ENCODE measurements at regions not wholly inside any gene's neighbourhood (a gene's known extent, or its start where the extent isn't known, plus 50 kb on each side); places are given as distances from the start of the nearest gene placed in this dataset.

DNA sequence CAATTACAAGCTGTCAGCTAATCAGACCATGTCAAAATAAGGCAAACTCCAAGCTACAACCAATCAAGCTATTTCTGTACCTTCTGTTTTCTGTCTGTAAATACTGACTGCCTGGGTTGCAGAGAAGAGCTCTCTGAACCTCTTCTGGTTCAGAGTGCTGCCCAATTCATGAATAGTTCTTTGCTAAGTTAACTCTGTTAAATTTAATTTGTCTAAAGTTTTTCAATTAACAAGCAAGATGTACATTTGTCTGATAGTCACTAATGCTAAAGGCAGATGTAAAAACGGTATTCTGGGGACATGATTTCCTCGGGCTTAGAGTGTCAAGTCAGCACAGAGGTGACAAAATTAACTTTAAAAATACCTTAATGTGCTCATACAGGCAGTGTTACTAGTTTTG is 408.3 kb upstream of the CLINT1 start:
- Histone ChIP-seq H3K9ac (ENCODE audit: low read depth, low read length) (no peak overlapping the region), H3K27me3 (ENCODE audit: insufficient read depth, low read length, poor library complexity) (no peaks in the 10 kb centered on the region), H3K79me2 (ENCODE audit: insufficient read depth, low read length) (no peaks in the 10 kb centered on the region), H3K9me3 (ENCODE audit: insufficient read depth, low read length, severe bottlenecking) (peaks cover 21% of the 10 kb centered on the region), H3K4me1 (ENCODE audit: insufficient read depth, low read length) (peaks cover 29% of the 10 kb centered on the region), H3K4me2 (ENCODE audit: insufficient read depth, low read length) (no peak overlapping the region), H3K27ac (ENCODE audit: low read length) (no peak overlapping the region), H4K20me1 (ENCODE audit: insufficient read depth, low read length) (no peaks in the 10 kb centered on the region), H3K36me3 (ENCODE audit: insufficient read depth, low read length) (0 out of 2 replicates have a peak, but pooled peaks cover 4% of the 10 kb centered on the region), H2AFZ (ENCODE audit: low read depth, low read length) (no peak overlapping the region), H3K4me3 (ENCODE audit: low read depth in 1 of 2, low read length in 2 of 2) (no peak overlapping the region)
- ATAC-seq (ENCODE audit: insufficient read depth, low read depth) (no peak), DNase-seq (no peak)
- TF ChIP-seq, protein P1, sequence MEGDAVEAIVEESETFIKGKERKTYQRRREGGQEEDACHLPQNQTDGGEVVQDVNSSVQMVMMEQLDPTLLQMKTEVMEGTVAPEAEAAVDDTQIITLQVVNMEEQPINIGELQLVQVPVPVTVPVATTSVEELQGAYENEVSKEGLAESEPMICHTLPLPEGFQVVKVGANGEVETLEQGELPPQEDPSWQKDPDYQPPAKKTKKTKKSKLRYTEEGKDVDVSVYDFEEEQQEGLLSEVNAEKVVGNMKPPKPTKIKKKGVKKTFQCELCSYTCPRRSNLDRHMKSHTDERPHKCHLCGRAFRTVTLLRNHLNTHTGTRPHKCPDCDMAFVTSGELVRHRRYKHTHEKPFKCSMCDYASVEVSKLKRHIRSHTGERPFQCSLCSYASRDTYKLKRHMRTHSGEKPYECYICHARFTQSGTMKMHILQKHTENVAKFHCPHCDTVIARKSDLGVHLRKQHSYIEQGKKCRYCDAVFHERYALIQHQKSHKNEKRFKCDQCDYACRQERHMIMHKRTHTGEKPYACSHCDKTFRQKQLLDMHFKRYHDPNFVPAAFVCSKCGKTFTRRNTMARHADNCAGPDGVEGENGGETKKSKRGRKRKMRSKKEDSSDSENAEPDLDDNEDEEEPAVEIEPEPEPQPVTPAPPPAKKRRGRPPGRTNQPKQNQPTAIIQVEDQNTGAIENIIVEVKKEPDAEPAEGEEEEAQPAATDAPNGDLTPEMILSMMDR (IDR thresholded peaks at IDR 0.05; ENCODE audit: borderline replicate concordance, extremely low read depth, low read length, poor library complexity, severe bottlenecking): no peak
- no peak for TF ChIP-seq EZH2 (IDR thresholded peaks at IDR 0.05; ENCODE audit: borderline replicate concordance, low read depth, low read length, severe bottlenecking)

DNA sequence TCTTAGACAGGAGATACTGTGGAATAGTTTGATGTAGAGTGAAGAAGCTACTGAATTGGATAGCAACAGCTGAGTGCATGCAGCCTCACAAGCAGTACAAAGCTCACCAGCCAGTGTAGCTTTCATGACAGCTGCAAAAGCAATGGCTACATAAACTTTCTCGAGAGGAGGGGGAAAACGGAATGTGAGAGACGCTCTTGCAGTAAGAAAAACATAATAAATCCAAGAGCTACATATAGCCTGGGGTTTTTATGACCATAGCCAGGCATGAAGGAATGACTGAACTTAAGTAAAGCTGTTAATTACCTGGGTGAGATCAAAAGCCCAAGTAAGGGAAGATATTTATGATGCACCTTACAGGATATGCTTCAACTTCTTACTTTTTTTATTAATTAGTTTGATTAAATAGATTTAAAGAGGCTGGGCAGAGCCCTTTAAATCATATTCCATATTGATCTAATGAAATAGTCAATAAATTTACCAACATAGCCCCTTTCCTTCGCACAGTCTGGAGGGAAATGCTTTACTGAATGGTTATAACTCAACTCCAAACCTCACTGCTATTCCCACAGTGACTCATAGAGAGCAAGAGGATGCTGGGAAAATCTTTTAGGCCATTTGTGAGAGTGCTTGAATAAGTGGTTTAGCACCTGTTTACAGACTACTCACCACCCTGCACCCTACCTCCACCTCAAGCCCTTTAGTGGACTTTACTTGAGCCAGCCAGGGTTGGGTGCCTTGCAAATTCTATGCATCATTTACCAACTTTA is 407.2 kb upstream of the CLINT1 start:
- DNase-seq: no peak

DNA sequence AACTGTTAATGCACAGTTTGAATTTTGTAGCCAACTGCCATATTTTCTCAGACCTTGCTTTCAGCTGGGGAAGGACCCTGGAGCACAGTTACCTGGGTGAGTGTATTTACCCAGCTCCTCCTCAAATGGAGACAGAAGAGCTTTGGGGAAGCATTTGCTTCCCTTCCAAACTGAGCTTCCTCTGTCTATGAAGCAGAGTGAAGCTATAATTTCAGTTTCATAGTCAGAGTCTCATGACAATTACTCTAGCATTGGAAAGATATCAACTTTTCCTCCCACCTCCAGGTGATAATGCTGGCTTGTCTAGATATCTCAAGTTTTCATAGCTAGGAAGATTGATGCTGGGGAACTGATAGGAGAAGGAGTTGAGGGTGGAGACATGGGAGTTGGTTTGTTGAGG is 406.4 kb upstream of the CLINT1 start:
- Histone ChIP-seq H3K4me3 (ENCODE audit: low read depth in 1 of 2, low read length in 2 of 2) (no peak overlapping the region), H3K4me1 (ENCODE audit: insufficient read depth, low read length) (peaks cover 13% of the 10 kb centered on the region), H2AFZ (ENCODE audit: low read depth, low read length) (0 out of 2 replicates have a peak overlapping the region, but pooled peaks have one; percentile 16), H3K27ac (ENCODE audit: low read length) (0 out of 2 replicates have a peak overlapping the region, but pooled peaks have one; percentile 9), H4K20me1 (ENCODE audit: insufficient read depth, low read length) (no peaks in the 10 kb centered on the region), H3K4me2 (ENCODE audit: insufficient read depth, low read length) (no peak overlapping the region), H3K9me3 (ENCODE audit: insufficient read depth, low read length, severe bottlenecking) (peaks cover 21% of the 10 kb centered on the region), H3K27me3 (ENCODE audit: insufficient read depth, low read length, poor library complexity) (no peaks in the 10 kb centered on the region), H3K9ac (ENCODE audit: low read depth, low read length) (no peak overlapping the region), H3K79me2 (ENCODE audit: insufficient read depth, low read length) (no peaks in the 10 kb centered on the region), H3K36me3 (ENCODE audit: insufficient read depth, low read length) (0 out of 2 replicates have a peak, but pooled peaks cover 4% of the 10 kb centered on the region)
- DNase-seq (no peak), ATAC-seq (ENCODE audit: insufficient read depth, low read depth) (no peak)
- no peak for TF ChIP-seq EZH2 (IDR thresholded peaks at IDR 0.05; ENCODE audit: borderline replicate concordance, low read depth, low read length, severe bottlenecking)
- TF ChIP-seq, protein P1 (IDR thresholded peaks at IDR 0.05; ENCODE audit: borderline replicate concordance, extremely low read depth, low read length, poor library complexity, severe bottlenecking): no peak

More for the DNA sequence above, 407.2 kb upstream of the CLINT1 start:
- H4K20me1 ChIP-seq (ENCODE audit: insufficient read depth, low read length): no peaks in the 10 kb centered on the region
- H3K36me3 ChIP-seq (ENCODE audit: insufficient read depth, low read length): 0 out of 2 replicates have a peak, but pooled peaks cover 4% of the 10 kb centered on the region
- peaks cover 21% of the 10 kb centered on the region for H3K4me1 ChIP-seq (ENCODE audit: insufficient read depth, low read length)
- no peaks in the 10 kb centered on the region for H3K27me3 ChIP-seq (ENCODE audit: insufficient read depth, low read length, poor library complexity)
- no peak for ATAC-seq (ENCODE audit: insufficient read depth, low read depth)
- H3K4me2 ChIP-seq (ENCODE audit: insufficient read depth, low read length): no peak overlapping the region
- H3K9me3 ChIP-seq (ENCODE audit: insufficient read depth, low read length, severe bottlenecking): peaks cover 21% of the 10 kb centered on the region
- H3K79me2 ChIP-seq (ENCODE audit: insufficient read depth, low read length): no peaks in the 10 kb centered on the region
- TF ChIP-seq, protein P1 (IDR thresholded peaks at IDR 0.05; ENCODE audit: borderline replicate concordance, extremely low read depth, low read length, poor library complexity, severe bottlenecking): no peak
- TF ChIP-seq EZH2 (IDR thresholded peaks at IDR 0.05; ENCODE audit: borderline replicate concordance, low read depth, low read length, severe bottlenecking): no peak
- H3K4me3 ChIP-seq (ENCODE audit: low read depth in 1 of 2, low read length in 2 of 2): no peak overlapping the region
- no peak overlapping the region for H3K27ac ChIP-seq (ENCODE audit: low read length)
- H2AFZ ChIP-seq (ENCODE audit: low read depth, low read length): no peak overlapping the region
- no peak overlapping the region for H3K9ac ChIP-seq (ENCODE audit: low read depth, low read length)
